ENCODE measurements at regions not wholly inside any gene's neighbourhood (a gene's known extent, or its start where the extent isn't known, plus 50 kb on each side); places are given as distances from the start of the nearest gene placed in this dataset.

- H3K27me3 ChIP-seq (ENCODE audit: control insufficient read depth, insufficient read depth, low read length) = no peaks in the 10 kb centered on the region
- H3K9ac ChIP-seq (ENCODE audit: low read depth, low read length) = no peak overlapping the region
- H3K4me1 ChIP-seq (ENCODE audit: control insufficient read depth, insufficient read depth, low read length) = no peaks in the 10 kb centered on the region
- H3K4me3 ChIP-seq (ENCODE audit: low read depth, low read length) = no peak overlapping the region
- H3K36me3 ChIP-seq (ENCODE audit: control insufficient read depth, insufficient read depth, low read length) = no peaks in the 10 kb centered on the region
- no peaks in the 10 kb centered on the region for H3K9me3 ChIP-seq (ENCODE audit: control insufficient read depth, insufficient read depth, low read length)
- no peak overlapping the region for H3K27ac ChIP-seq (ENCODE audit: low read depth, low read length)
These were observed 601.7 kb downstream of the BRINP1 start for GRCh38 chr9:118767571-118767970.

GRCh38 chr9:118782790-118783463 is 586.3 kb downstream of the BRINP1 start:
- Histone ChIP-seq H3K4me1 (ENCODE audit: control insufficient read depth, insufficient read depth, low read length) (no peaks in the 10 kb centered on the region), H3K27ac (ENCODE audit: low read depth, low read length) (no peak overlapping the region), H3K9ac (ENCODE audit: low read depth, low read length) (no peak overlapping the region), H3K27me3 (ENCODE audit: control insufficient read depth, insufficient read depth, low read length) (no peaks in the 10 kb centered on the region), H3K36me3 (ENCODE audit: control insufficient read depth, insufficient read depth, low read length) (no peaks in the 10 kb centered on the region), H3K4me3 (ENCODE audit: low read depth, low read length) (no peak overlapping the region), H3K9me3 (ENCODE audit: control insufficient read depth, insufficient read depth, low read length) (no peaks in the 10 kb centered on the region)

GRCh38 chr9:118784033-118784432 is 585.2 kb downstream of the BRINP1 start:
- Histone ChIP-seq H3K9me3 (ENCODE audit: control insufficient read depth, insufficient read depth, low read length) (no peaks in the 10 kb centered on the region), H3K4me1 (ENCODE audit: control insufficient read depth, insufficient read depth, low read length) (no peaks in the 10 kb centered on the region), H3K27ac (ENCODE audit: low read depth, low read length) (no peak overlapping the region), H3K36me3 (ENCODE audit: control insufficient read depth, insufficient read depth, low read length) (no peaks in the 10 kb centered on the region), H3K9ac (ENCODE audit: low read depth, low read length) (no peak overlapping the region), H3K4me3 (ENCODE audit: low read depth, low read length) (no peak overlapping the region), H3K27me3 (ENCODE audit: control insufficient read depth, insufficient read depth, low read length) (no peaks in the 10 kb centered on the region)

- Histone ChIP-seq H3K4me1 (ENCODE audit: control insufficient read depth, insufficient read depth, low read length) (no peaks in the 10 kb centered on the region), H3K9ac (ENCODE audit: low read depth, low read length) (no peak overlapping the region), H3K36me3 (ENCODE audit: control insufficient read depth, insufficient read depth, low read length) (no peaks in the 10 kb centered on the region), H3K27me3 (ENCODE audit: control insufficient read depth, insufficient read depth, low read length) (no peaks in the 10 kb centered on the region), H3K9me3 (ENCODE audit: control insufficient read depth, insufficient read depth, low read length) (no peaks in the 10 kb centered on the region), H3K27ac (ENCODE audit: low read depth, low read length) (no peak overlapping the region), H3K4me3 (ENCODE audit: low read depth, low read length) (no peak overlapping the region)
These were observed 583.8 kb downstream of the BRINP1 start for GRCh38 chr9:118785456-118785855.

GRCh38 chr9:118786877-118787276 is 582.4 kb downstream of the BRINP1 start:
- Histone ChIP-seq H3K9me3 (ENCODE audit: control insufficient read depth, insufficient read depth, low read length) (no peaks in the 10 kb centered on the region), H3K4me1 (ENCODE audit: control insufficient read depth, insufficient read depth, low read length) (no peaks in the 10 kb centered on the region), H3K36me3 (ENCODE audit: control insufficient read depth, insufficient read depth, low read length) (no peaks in the 10 kb centered on the region), H3K4me3 (ENCODE audit: low read depth, low read length) (no peak overlapping the region), H3K27me3 (ENCODE audit: control insufficient read depth, insufficient read depth, low read length) (no peaks in the 10 kb centered on the region), H3K9ac (ENCODE audit: low read depth, low read length) (no peak overlapping the region), H3K27ac (ENCODE audit: low read depth, low read length) (no peak overlapping the region)

GRCh38 chr9:118809160-118809625 is 560.0 kb downstream of the BRINP1 start:
- Histone ChIP-seq H3K9ac (ENCODE audit: low read depth, low read length) (no peak overlapping the region), H3K27me3 (ENCODE audit: control insufficient read depth, insufficient read depth, low read length) (no peaks in the 10 kb centered on the region), H3K4me3 (ENCODE audit: low read depth, low read length) (peak overlapping the region; percentile 29; the same call in 1 of the 2 replicates), H3K9me3 (ENCODE audit: control insufficient read depth, insufficient read depth, low read length) (no peaks in the 10 kb centered on the region), H3K27ac (ENCODE audit: low read depth, low read length) (no peak overlapping the region), H3K4me1 (ENCODE audit: control insufficient read depth, insufficient read depth, low read length) (no peaks in the 10 kb centered on the region), H3K36me3 (ENCODE audit: control insufficient read depth, insufficient read depth, low read length) (no peaks in the 10 kb centered on the region)

- no peak overlapping the region for H3K4me3 ChIP-seq (ENCODE audit: low read depth, low read length)
These were observed 539.9 kb downstream of the BRINP1 start for GRCh38 chr9:118829334-118829733.

GRCh38 chr9:118832371-118832770 is 536.9 kb downstream of the BRINP1 start:
- Histone ChIP-seq H3K27ac (ENCODE audit: low read depth, low read length) (no peak overlapping the region), H3K9me3 (ENCODE audit: control insufficient read depth, insufficient read depth, low read length) (no peaks in the 10 kb centered on the region), H3K4me1 (ENCODE audit: control insufficient read depth, insufficient read depth, low read length) (no peaks in the 10 kb centered on the region), H3K36me3 (ENCODE audit: control insufficient read depth, insufficient read depth, low read length) (no peaks in the 10 kb centered on the region), H3K9ac (ENCODE audit: low read depth, low read length) (no peak overlapping the region), H3K27me3 (ENCODE audit: control insufficient read depth, insufficient read depth, low read length) (no peaks in the 10 kb centered on the region), H3K4me3 (ENCODE audit: low read depth, low read length) (no peak overlapping the region)

More at GRCh38 chr9:118829334-118829733, 539.9 kb downstream of the BRINP1 start:
- H3K9ac ChIP-seq (ENCODE audit: low read depth, low read length) = no peak overlapping the region
- no peaks in the 10 kb centered on the region for H3K36me3 ChIP-seq (ENCODE audit: control insufficient read depth, insufficient read depth, low read length)
- no peak overlapping the region for H3K27ac ChIP-seq (ENCODE audit: low read depth, low read length)
- H3K9me3 ChIP-seq (ENCODE audit: control insufficient read depth, insufficient read depth, low read length) = no peaks in the 10 kb centered on the region
- H3K27me3 ChIP-seq (ENCODE audit: control insufficient read depth, insufficient read depth, low read length) = no peaks in the 10 kb centered on the region
- H3K4me1 ChIP-seq (ENCODE audit: control insufficient read depth, insufficient read depth, low read length) = no peaks in the 10 kb centered on the region

- H3K36me3 ChIP-seq (ENCODE audit: control insufficient read depth, insufficient read depth, low read length) = no peaks in the 10 kb centered on the region
- no peaks in the 10 kb centered on the region for H3K27me3 ChIP-seq (ENCODE audit: control insufficient read depth, insufficient read depth, low read length)
- H3K27ac ChIP-seq (ENCODE audit: low read depth, low read length) = no peak overlapping the region
- H3K4me3 ChIP-seq (ENCODE audit: low read depth, low read length) = no peak overlapping the region
- H3K9me3 ChIP-seq (ENCODE audit: control insufficient read depth, insufficient read depth, low read length) = no peaks in the 10 kb centered on the region
- no peak overlapping the region for H3K9ac ChIP-seq (ENCODE audit: low read depth, low read length)
- H3K4me1 ChIP-seq (ENCODE audit: control insufficient read depth, insufficient read depth, low read length) = no peaks in the 10 kb centered on the region
These were observed 532.3 kb downstream of the BRINP1 start for GRCh38 chr9:118836891-118837290.

- Histone ChIP-seq H3K4me1 (ENCODE audit: control insufficient read depth, insufficient read depth, low read length) (no peaks in the 10 kb centered on the region), H3K9me3 (ENCODE audit: control insufficient read depth, insufficient read depth, low read length) (no peaks in the 10 kb centered on the region), H3K4me3 (ENCODE audit: low read depth, low read length) (no peak overlapping the region), H3K9ac (ENCODE audit: low read depth, low read length) (no peak overlapping the region), H3K27ac (ENCODE audit: low read depth, low read length) (no peak overlapping the region), H3K27me3 (ENCODE audit: control insufficient read depth, insufficient read depth, low read length) (no peaks in the 10 kb centered on the region), H3K36me3 (ENCODE audit: control insufficient read depth, insufficient read depth, low read length) (no peaks in the 10 kb centered on the region)
These were observed 497.7 kb downstream of the BRINP1 start for GRCh38 chr9:118871531-118871930.

GRCh38 chr9:118882684-118883083 is 486.6 kb downstream of the BRINP1 start:
- Histone ChIP-seq H3K9ac (ENCODE audit: low read depth, low read length) (no peak overlapping the region), H3K4me1 (ENCODE audit: control insufficient read depth, insufficient read depth, low read length) (no peaks in the 10 kb centered on the region), H3K4me3 (ENCODE audit: low read depth, low read length) (no peak overlapping the region), H3K9me3 (ENCODE audit: control insufficient read depth, insufficient read depth, low read length) (no peaks in the 10 kb centered on the region), H3K27ac (ENCODE audit: low read depth, low read length) (no peak overlapping the region), H3K36me3 (ENCODE audit: control insufficient read depth, insufficient read depth, low read length) (no peaks in the 10 kb centered on the region), H3K27me3 (ENCODE audit: control insufficient read depth, insufficient read depth, low read length) (no peaks in the 10 kb centered on the region)
